Right lobe of liver (tissue), 4 donors: ENCODE measurements at regions not wholly inside any gene's neighbourhood (a gene's known extent, or its start where the extent isn't known, plus 50 kb on each side); places are given as distances from the start of the nearest gene placed in this dataset.

Source experiments
- POLR2A ChIP-seq: fragments of 450-650 bp; IDR thresholded peaks from one replicate; pipeline ENCODE4 v1.6.1; 2017; ENCODE audit warnings: antibody characterized with exemption, mild to moderate bottlenecking
- TF ChIP-seq, protein P1 (sequence below), 4 donors: fragments of 200-600 bp in 3 of 4; fragments of 450-650 bp in 1 of 4; IDR thresholded peaks; one replicate each; pipeline versions ENCODE4 v1.5.1 to v1.8.0; 2016 to 2022; ENCODE audit warnings: antibody characterized with exemption in 4 of 4, mild to moderate bottlenecking in 2 of 4
- donor health status: DM: no; HTN: no; CAD: no.
- donor health status: DM: no; HTN: no; CAD: no.
- donor health status: DM: no; HTN: yes; CAD: no.

GRCh38 chr10:10600004-10600403, 417.7 kb upstream of the CELF2 start:
- TF ChIP-seq, protein P1, sequence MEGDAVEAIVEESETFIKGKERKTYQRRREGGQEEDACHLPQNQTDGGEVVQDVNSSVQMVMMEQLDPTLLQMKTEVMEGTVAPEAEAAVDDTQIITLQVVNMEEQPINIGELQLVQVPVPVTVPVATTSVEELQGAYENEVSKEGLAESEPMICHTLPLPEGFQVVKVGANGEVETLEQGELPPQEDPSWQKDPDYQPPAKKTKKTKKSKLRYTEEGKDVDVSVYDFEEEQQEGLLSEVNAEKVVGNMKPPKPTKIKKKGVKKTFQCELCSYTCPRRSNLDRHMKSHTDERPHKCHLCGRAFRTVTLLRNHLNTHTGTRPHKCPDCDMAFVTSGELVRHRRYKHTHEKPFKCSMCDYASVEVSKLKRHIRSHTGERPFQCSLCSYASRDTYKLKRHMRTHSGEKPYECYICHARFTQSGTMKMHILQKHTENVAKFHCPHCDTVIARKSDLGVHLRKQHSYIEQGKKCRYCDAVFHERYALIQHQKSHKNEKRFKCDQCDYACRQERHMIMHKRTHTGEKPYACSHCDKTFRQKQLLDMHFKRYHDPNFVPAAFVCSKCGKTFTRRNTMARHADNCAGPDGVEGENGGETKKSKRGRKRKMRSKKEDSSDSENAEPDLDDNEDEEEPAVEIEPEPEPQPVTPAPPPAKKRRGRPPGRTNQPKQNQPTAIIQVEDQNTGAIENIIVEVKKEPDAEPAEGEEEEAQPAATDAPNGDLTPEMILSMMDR (IDR thresholded peaks at IDR 0.05): no peak
- TF ChIP-seq POLR2A: no peak
